Ovary (tissue), 3 donors: ENCODE measurements at regions not wholly inside any gene's neighbourhood (a gene's known extent, or its start where the extent isn't known, plus 50 kb on each side); places are given as distances from the start of the nearest gene placed in this dataset.

Source experiments
- CTCF ChIP-seq, 3 donors: fragments of 450-650 bp in 2 of 3; fragments of 200-600 bp in 1 of 3; IDR thresholded peaks; one replicate each; pipeline versions ENCODE4 v1.5.1 to v1.8.0; 2016 to 2022; ENCODE audit warnings: antibody characterized with exemption in 3 of 3, mild to moderate bottlenecking in 1 of 3
- EP300 ChIP-seq: sonication (generic); formaldehyde crosslinking; IDR thresholded peaks from one replicate; pipeline ENCODE4 v1.6.1; 2017; ENCODE audit warnings: antibody characterized with exemption
- POLR2A ChIP-seq: fragments of 450-650 bp; IDR thresholded peaks from one replicate; pipeline ENCODE4 v1.6.1; 2017; ENCODE audit warnings: antibody characterized with exemption, mild to moderate bottlenecking, moderate library complexity
- donor health status: DM: no; HTN: no; CAD: no.

DNA sequence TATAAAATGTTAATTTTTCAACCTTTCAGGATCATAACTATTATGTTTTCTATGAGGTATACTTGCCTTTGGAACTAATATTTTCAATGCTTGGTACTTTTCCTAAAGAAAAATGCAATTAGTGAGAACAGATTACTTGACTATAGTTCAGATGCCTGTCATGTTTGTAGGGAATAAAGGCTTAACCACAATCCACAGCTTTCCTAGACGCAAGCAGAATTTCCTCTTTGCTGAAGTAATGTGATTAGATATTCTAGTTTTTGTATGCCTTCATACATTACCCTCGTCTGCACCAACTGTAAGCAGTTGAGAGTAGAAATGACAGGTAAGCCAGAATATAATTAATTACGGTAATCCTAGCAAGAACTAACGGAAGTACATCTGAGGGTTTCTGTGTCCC lies 581.4 kb upstream of the MMS22L start:
- TF ChIP-seq CTCF (IDR thresholded peaks at IDR 0.05) (no peak), EP300 (no peak), POLR2A (no peak)
